Ishikawa (cell line): ENCODE measurements at regions not wholly inside any gene's neighbourhood (a gene's known extent, or its start where the extent isn't known, plus 50 kb on each side); places are given as distances from the start of the nearest gene placed in this dataset.

Source experiments
- CEBPB ChIP-seq: IDR thresholded peaks from 2 replicates; pipeline ENCODE4 v1.6.1; 2012
- CREB1 ChIP-seq: IDR thresholded peaks from 2 replicates; pipeline ENCODE4 v1.6.1; 2012; ENCODE audit warnings: low read depth
- EGR1 ChIP-seq: IDR thresholded peaks from 2 replicates; pipeline ENCODE4 v1.6.1; 2012
- EP300 ChIP-seq: IDR thresholded peaks from 2 replicates; pipeline ENCODE4 v1.6.1; 2012; ENCODE audit warnings: borderline replicate concordance
- FOXM1 ChIP-seq: IDR thresholded peaks from 2 replicates; pipeline ENCODE4 v1.6.1; 2012; ENCODE audit warnings: low read depth, borderline replicate concordance
- NFIC ChIP-seq: IDR thresholded peaks from 2 replicates; pipeline ENCODE4 v1.6.1; 2012
- RAD21 ChIP-seq: IDR thresholded peaks from 2 replicates; pipeline ENCODE4 v1.6.1; 2012; ENCODE audit warnings: low read depth
- TAF1 ChIP-seq: IDR thresholded peaks from 2 replicates; pipeline ENCODE4 v1.6.1; 2012; ENCODE audit warnings: low read depth, mild to moderate bottlenecking
- TCF12 ChIP-seq: IDR thresholded peaks from 2 replicates; pipeline ENCODE4 v1.6.1; 2012; ENCODE audit warnings: low read depth
- TEAD4 ChIP-seq: IDR thresholded peaks from 2 replicates; pipeline ENCODE4 v1.6.1; 2012
- YY1 ChIP-seq: IDR thresholded peaks from 2 replicates; pipeline ENCODE4 v1.6.1; 2012; ENCODE audit warnings: low read depth
- ZBTB7A ChIP-seq: IDR thresholded peaks from 2 replicates; pipeline ENCODE4 v1.6.1; 2012; ENCODE audit warnings: low read depth
- TF ChIP-seq, protein P1 (sequence below): IDR thresholded peaks from 2 replicates; pipeline ENCODE4 v1.6.1; 2012; ENCODE audit warnings: low read depth, mild to moderate bottlenecking
- TF ChIP-seq, protein P2 (sequence below): IDR thresholded peaks from 2 replicates; pipeline ENCODE4 v1.6.1; 2012
- TF ChIP-seq, protein P3 (sequence below): IDR thresholded peaks from 2 replicates; pipeline ENCODE4 v1.6.1; 2012

DNA sequence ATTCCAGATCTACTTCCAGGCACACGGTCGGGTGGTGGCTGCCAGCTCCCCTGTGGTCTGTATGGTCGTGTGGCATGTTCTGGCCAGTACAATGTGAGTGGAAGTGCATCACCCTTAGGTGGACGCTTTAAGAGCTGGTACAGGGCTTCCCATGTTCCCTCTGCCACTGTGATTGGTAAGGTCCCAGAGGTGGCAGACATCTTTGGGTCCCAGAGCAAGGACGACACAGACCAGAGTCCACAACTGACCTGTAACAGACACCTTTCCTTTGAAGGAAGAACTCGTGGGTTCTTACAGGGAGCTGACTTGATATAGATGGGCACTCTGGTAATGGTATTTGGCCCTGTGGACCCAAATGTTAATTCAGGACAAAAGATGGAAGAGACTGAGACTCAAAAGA is 90.0 kb upstream of the GDNF start:
- no peak for TF ChIP-seq CREB1
- TF ChIP-seq, protein P1, sequence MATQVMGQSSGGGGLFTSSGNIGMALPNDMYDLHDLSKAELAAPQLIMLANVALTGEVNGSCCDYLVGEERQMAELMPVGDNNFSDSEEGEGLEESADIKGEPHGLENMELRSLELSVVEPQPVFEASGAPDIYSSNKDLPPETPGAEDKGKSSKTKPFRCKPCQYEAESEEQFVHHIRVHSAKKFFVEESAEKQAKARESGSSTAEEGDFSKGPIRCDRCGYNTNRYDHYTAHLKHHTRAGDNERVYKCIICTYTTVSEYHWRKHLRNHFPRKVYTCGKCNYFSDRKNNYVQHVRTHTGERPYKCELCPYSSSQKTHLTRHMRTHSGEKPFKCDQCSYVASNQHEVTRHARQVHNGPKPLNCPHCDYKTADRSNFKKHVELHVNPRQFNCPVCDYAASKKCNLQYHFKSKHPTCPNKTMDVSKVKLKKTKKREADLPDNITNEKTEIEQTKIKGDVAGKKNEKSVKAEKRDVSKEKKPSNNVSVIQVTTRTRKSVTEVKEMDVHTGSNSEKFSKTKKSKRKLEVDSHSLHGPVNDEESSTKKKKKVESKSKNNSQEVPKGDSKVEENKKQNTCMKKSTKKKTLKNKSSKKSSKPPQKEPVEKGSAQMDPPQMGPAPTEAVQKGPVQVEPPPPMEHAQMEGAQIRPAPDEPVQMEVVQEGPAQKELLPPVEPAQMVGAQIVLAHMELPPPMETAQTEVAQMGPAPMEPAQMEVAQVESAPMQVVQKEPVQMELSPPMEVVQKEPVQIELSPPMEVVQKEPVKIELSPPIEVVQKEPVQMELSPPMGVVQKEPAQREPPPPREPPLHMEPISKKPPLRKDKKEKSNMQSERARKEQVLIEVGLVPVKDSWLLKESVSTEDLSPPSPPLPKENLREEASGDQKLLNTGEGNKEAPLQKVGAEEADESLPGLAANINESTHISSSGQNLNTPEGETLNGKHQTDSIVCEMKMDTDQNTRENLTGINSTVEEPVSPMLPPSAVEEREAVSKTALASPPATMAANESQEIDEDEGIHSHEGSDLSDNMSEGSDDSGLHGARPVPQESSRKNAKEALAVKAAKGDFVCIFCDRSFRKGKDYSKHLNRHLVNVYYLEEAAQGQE = no peak
- no peak for TF ChIP-seq RAD21
- TF ChIP-seq TCF12 = no peak
- TF ChIP-seq EGR1 = no peak
- TF ChIP-seq TAF1 = no peak
- no peak for TF ChIP-seq NFIC
- TF ChIP-seq, protein P2, sequence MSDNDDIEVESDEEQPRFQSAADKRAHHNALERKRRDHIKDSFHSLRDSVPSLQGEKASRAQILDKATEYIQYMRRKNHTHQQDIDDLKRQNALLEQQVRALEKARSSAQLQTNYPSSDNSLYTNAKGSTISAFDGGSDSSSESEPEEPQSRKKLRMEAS = no peak
- TF ChIP-seq EP300 = no peak
- TF ChIP-seq ZBTB7A = no peak
- TF ChIP-seq FOXM1 = no peak
- TF ChIP-seq YY1 = no peak
- no peak for TF ChIP-seq TEAD4
- TF ChIP-seq, protein P3, sequence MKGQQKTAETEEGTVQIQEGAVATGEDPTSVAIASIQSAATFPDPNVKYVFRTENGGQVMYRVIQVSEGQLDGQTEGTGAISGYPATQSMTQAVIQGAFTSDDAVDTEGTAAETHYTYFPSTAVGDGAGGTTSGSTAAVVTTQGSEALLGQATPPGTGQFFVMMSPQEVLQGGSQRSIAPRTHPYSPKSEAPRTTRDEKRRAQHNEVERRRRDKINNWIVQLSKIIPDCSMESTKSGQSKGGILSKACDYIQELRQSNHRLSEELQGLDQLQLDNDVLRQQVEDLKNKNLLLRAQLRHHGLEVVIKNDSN = no peak

DNA sequence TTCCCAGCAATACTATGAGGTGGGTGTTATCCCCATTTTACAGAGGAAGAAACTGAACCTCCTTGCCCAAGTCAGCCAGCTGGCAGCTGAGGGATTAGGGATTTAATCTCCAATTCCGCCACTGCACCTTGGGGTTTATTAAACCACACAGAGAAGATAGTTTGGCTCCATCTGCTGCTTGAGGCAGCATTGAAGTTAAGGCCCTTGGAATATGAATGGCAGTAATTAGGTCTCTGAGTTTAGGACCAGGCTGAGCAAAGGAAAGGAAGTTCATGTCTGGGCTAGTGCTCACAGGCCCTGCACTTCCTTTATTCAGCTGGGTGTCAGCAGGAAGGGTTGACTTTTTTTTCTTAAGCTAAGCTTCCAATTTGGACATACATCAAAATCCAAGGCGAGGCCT is 86.9 kb upstream of the GDNF start:
- TF ChIP-seq YY1 (no peak), TCF12 (no peak), EP300 (no peak), NFIC (no peak), TAF1 (no peak), ZBTB7A (no peak), CEBPB (no peak)
- TF ChIP-seq, protein P2 = no peak
- TF ChIP-seq, protein P1 = no peak

GRCh38 chr5:37921452-37921851 is 81.6 kb upstream of the GDNF start:
- TF ChIP-seq EGR1 (no peak), EP300 (no peak), TCF12 (no peak), FOXM1 (no peak), CREB1 (no peak), RAD21 (no peak), NFIC (no peak), ZBTB7A (no peak), TEAD4 (no peak), TAF1 (no peak), YY1 (no peak), CEBPB (no peak)
- TF ChIP-seq, protein P3 = no peak
- TF ChIP-seq, protein P2 = no peak
- TF ChIP-seq, protein P1 = no peak

DNA sequence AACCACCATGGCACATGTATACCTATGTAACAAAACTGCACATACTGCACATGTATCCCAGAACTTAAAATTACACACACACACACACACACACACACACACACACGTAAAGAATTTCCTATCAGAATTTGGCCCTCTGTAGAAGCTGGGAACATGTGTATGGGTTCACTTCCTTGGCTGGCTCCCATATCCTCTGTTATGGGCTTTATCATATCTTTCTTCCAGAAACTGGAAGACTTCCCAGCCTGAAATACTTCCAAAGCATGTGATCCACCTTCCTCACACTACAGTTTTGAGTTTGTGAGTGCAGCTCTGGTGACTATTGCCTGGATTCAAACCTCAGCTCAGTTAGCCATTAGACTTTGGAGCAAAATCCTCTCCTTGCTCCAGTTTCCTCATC is 78.6 kb upstream of the GDNF start:
- TF ChIP-seq EGR1 (no peak), NFIC (no peak), FOXM1 (no peak), TCF12 (no peak), ZBTB7A (no peak), TEAD4 (no peak), CREB1 (no peak)
- TF ChIP-seq, protein P1 = no peak
- TF ChIP-seq, protein P2 = no peak
